GM12875 (cell line): ENCODE measurements at regions not wholly inside any gene's neighbourhood (a gene's known extent, or its start where the extent isn't known, plus 50 kb on each side); places are given as distances from the start of the nearest gene placed in this dataset.

Source experiments
- H3K4me3 ChIP-seq: one replicate; pipeline ENCODE4 v1.5.1; 2011; ENCODE audit warnings: low read depth, low read length, control low read depth
- TF ChIP-seq, protein P1 (sequence below): IDR thresholded peaks from 2 replicates; pipeline ENCODE4 v1.5.1; 2011; ENCODE audit warnings: low read depth, mild to moderate bottlenecking, control low read depth, inconsistent platforms, low read length, moderate library complexity, borderline replicate concordance; ENCODE audit not compliant: insufficient read depth

DNA sequence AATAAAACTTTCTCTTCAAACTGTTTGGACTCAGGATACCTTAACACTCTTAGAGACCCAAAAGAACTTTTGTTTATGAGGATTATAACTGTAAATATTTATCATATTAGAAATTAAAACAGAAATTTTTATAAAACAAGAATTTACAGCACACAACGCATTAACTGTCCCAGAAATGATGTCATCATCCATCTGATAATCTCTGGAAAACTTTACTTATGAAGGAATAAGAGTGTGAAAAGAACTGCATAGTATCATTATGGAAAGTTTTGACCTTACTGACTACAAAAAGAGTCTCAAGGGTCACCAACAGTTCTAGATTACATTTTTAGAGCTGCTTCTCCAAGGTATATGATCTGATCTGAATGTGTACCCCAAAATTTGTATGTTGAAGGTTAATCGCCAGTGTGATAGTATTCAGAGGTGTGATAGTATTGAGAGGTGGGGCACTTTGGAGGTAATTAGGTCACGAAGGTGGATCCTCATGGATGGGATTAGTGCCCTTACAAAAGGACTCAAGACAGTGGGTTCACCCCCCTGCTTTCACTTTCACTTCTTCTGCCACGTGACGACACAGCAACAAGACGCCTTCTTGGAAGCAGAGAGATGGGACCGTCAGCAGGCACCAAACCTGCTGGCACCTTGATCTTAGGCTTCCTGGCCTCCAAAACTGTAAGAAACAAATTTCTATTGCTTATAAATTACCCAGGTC lies 95.7 kb upstream of the NR5A2 start:
- H3K4me3 ChIP-seq: no peak overlapping the region
- TF ChIP-seq, protein P1, sequence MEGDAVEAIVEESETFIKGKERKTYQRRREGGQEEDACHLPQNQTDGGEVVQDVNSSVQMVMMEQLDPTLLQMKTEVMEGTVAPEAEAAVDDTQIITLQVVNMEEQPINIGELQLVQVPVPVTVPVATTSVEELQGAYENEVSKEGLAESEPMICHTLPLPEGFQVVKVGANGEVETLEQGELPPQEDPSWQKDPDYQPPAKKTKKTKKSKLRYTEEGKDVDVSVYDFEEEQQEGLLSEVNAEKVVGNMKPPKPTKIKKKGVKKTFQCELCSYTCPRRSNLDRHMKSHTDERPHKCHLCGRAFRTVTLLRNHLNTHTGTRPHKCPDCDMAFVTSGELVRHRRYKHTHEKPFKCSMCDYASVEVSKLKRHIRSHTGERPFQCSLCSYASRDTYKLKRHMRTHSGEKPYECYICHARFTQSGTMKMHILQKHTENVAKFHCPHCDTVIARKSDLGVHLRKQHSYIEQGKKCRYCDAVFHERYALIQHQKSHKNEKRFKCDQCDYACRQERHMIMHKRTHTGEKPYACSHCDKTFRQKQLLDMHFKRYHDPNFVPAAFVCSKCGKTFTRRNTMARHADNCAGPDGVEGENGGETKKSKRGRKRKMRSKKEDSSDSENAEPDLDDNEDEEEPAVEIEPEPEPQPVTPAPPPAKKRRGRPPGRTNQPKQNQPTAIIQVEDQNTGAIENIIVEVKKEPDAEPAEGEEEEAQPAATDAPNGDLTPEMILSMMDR: no peak

DNA sequence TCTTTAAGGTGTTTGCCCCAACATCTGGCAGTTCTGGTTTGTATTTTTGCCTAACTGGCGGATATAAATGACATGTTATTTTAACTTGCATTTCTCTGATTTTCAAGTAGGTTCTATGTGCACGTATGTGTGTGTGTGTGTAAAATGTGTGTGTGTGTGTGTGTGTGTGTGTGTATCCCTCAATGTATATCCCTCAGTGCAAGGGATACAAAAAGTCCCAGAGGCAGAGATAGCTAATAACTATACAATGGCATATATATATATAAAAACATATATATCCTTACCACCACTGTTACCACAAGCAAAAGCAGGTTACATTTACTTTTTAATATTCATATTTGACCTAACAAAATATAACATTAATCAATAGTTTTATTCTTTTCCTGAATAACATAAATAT lies 95.0 kb upstream of the NR5A2 start:
- H3K4me3 ChIP-seq: no peak overlapping the region

DNA sequence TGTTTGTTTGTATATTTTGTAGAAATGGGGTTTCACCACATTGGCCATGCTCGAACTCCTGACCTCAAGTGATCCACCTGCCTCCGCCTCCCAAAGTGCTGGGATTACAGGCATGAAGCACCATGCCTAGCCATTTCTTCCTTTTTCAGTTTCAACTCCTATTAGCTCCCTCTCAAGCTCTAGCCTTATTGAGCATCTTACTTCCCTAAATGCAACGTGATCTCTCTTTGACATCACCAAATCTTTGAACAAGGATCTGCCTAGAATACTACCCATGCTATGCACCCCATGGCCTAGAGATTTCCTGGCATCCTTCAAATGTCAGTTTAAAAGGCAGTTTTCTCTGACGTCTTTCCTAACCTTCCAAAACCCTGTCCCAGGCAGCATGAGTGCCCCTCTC lies 91.1 kb upstream of the NR5A2 start:
- TF ChIP-seq, protein P1: no peak

More for the DNA sequence above, 95.0 kb upstream of the NR5A2 start:
- TF ChIP-seq, protein P1: no peak

DNA sequence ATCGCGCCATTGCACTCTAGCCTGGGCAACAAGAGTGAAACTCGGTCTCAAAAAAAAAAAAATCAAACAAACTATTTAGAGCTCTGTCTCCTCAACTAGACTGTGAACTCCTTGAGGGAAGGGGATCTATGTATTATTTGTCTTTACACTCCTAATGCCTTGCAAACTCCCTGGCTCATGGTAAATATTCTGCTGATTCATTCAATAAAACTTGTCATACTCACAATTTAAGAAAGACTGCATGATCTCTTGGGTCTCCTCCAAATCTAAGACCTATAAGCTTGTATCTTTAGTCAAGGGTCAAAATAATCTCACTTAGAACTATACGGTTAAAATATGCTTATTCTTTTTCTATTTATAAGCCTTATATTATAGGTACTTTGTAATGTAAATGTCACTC lies 90.3 kb upstream of the NR5A2 start:
- TF ChIP-seq, protein P1: no peak
- no peak overlapping the region for H3K4me3 ChIP-seq

More for the DNA sequence above, 91.1 kb upstream of the NR5A2 start:
- no peak overlapping the region for H3K4me3 ChIP-seq

DNA sequence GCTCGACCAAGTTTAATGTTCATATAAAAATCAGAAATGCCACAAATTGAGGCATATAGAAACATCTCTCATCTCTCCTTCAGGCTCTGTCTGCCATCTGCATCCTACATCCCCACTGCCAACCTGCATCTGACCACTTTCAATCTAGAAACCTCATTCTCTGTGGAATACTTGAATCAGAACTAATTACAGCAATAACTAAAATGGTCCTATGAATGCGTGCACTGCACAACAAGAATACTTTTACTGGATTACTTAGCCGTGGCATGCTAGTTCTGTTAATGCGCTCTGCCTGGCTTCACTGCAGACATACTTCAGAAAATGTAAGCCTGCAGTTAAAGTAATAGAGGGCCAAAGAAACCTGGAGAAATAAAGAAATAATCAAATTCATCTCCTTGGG lies 89.8 kb upstream of the NR5A2 start:
- TF ChIP-seq, protein P1: no peak
- no peak overlapping the region for H3K4me3 ChIP-seq

DNA sequence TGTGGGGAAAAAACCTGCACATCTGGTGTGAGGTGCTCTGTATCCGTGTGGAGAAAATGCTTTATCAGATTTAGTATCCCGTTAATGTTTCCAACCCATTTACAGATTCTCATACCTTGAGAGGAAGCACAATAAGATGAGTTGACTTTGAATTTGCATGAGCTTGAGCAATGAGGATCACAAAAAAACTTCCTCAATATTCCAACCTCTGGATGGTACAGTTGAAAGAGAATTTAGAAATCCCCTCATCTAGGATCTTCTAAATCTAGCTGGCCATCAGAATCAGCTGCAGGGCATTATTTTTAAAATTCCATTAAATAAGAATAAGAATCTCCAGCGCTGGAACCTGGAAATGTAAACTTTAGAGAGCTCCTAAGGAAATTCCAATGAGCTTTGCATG lies 82.5 kb upstream of the NR5A2 start:
- TF ChIP-seq, protein P1: no peak
- H3K4me3 ChIP-seq: no peak overlapping the region

DNA sequence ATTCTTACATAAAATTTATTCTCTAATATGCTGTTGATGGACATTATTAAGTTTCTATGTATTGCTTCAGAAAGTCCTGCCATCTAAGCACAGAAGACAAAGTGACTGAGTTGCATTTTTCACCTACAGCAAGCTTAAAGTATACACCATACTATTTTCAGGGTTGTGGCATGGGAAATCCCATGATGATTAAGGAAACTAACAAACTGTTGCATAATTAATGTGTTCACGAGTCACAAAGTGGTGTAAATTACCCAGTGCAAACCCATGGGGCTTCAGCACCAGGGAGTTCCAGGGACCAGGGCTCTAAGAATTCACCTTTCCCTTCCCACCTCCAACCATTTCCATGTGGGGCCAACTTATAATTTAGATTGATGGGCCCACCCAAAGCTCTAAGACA lies 81.9 kb upstream of the NR5A2 start:
- no peak overlapping the region for H3K4me3 ChIP-seq
- TF ChIP-seq, protein P1: no peak
